Prostate gland (tissue), 2 donors: ENCODE measurements at regions not wholly inside any gene's neighbourhood (a gene's known extent, or its start where the extent isn't known, plus 50 kb on each side); places are given as distances from the start of the nearest gene placed in this dataset.

ENCODE experiments used
- CTCF ChIP-seq, 4 experiments: fragments of 200-600 bp in 2 of 4; fragments of 450-650 bp in 2 of 4; sonication (generic) in 2 of 4; IDR thresholded peaks; 1 replicate in 3 of 4; 2 replicates in 1 of 4; pipeline ENCODE4 v1.5.1; 2016 to 2019; ENCODE audit warnings: antibody characterized with exemption in 4 of 4, mild to moderate bottlenecking in 2 of 4, moderate library complexity in 2 of 4
- POLR2A ChIP-seq: fragments of 450-650 bp; IDR thresholded peaks from one replicate; pipeline ENCODE4 v1.6.1; 2016; ENCODE audit warnings: antibody characterized with exemption, mild to moderate bottlenecking

GRCh38 chr18:59085126-59085794 lies 54.4 kb upstream of the SEC11C start:
- TF ChIP-seq CTCF (IDR thresholded peaks at IDR 0.05) (no peak), POLR2A (no peak)
